SIG-M5 treated with dmso at 0.1 percent for 504 hours (cell line): ENCODE measurements at regions not wholly inside any gene's neighbourhood (a gene's known extent, or its start where the extent isn't known, plus 50 kb on each side); places are given as distances from the start of the nearest gene placed in this dataset.
"Not testable (repeated sequence)": the region's sequence is repeated elsewhere in the genome, so short reads cannot be mapped to it uniquely, and the experiment has no call there.

Experiments
- DNase-seq: peaks from one replicate; lab custom pipeline; 2025; ENCODE audit not compliant: unreplicated experiment; lab: John Stamatoyannopoulos, UW

GRCh38 chr18:55768255-55768654 lies 180.3 kb upstream of the TCF4 start:
- no peak for DNase-seq

GRCh38 chr18:55764386-55764785 lies 176.4 kb upstream of the TCF4 start:
- no peak for DNase-seq

GRCh38 chr18:55763805-55764204 lies 175.8 kb upstream of the TCF4 start:
- no peak for DNase-seq

- no peak for DNase-seq
Measured at GRCh38 chr18:55763298-55763697, 175.3 kb upstream of the TCF4 start.

GRCh38 chr18:55762424-55762823 lies 174.4 kb upstream of the TCF4 start:
- no peak for DNase-seq

GRCh38 chr18:55753643-55754263 lies 165.8 kb upstream of the TCF4 start:
- DNase-seq = no peak

GRCh38 chr18:55751476-55751875 lies 163.5 kb upstream of the TCF4 start:
- no peak for DNase-seq

GRCh38 chr18:55748227-55748738 lies 160.3 kb upstream of the TCF4 start:
- no peak for DNase-seq

- DNase-seq = no peak
Measured at GRCh38 chr18:55744206-55744605, 156.2 kb upstream of the TCF4 start.

GRCh38 chr18:55743736-55744135 lies 155.7 kb upstream of the TCF4 start:
- DNase-seq = no peak

GRCh38 chr18:55743133-55743532 lies 155.1 kb upstream of the TCF4 start:
- no peak for DNase-seq

- DNase-seq = no peak
Measured at GRCh38 chr18:55739488-55739887, 151.5 kb upstream of the TCF4 start.

- DNase-seq = no peak
Measured at GRCh38 chr18:55738483-55739114, 150.6 kb upstream of the TCF4 start.

- no peak for DNase-seq
Measured at GRCh38 chr18:55737781-55738468, 149.9 kb upstream of the TCF4 start.

GRCh38 chr18:55737266-55737665 lies 149.3 kb upstream of the TCF4 start:
- DNase-seq = no peak

GRCh38 chr18:55735969-55736368 lies 148.0 kb upstream of the TCF4 start:
- no peak for DNase-seq

GRCh38 chr18:55735199-55735855 lies 147.3 kb upstream of the TCF4 start:
- DNase-seq = no peak

- no peak for DNase-seq
Measured at GRCh38 chr18:55732227-55733106, 144.5 kb upstream of the TCF4 start.

GRCh38 chr18:55731594-55732042 lies 143.6 kb upstream of the TCF4 start:
- DNase-seq = no peak

- DNase-seq = not testable (repeated sequence)
Measured at GRCh38 chr18:55721006-55721405, 133.0 kb upstream of the TCF4 start.

GRCh38 chr18:55713707-55714106 lies 125.7 kb upstream of the TCF4 start:
- no peak for DNase-seq
